SU-DHL-6 (cell line): ENCODE measurements at regions not wholly inside any gene's neighbourhood (a gene's known extent, or its start where the extent isn't known, plus 50 kb on each side); places are given as distances from the start of the nearest gene placed in this dataset.

Experiments used
- EZH2phosphoT487 ChIP-seq: fragments of 200-600 bp; sonication (generic), shearing (Covaris generic); conservative IDR thresholded peaks from 2 replicates; pipeline ENCODE4 v1.6.1; 2018; ENCODE audit warnings: mild to moderate bottlenecking, antibody characterized with exemption, low read length, moderate library complexity, mixed read lengths
- TF ChIP-seq, protein P1 (sequence below): fragments of 200-600 bp; sonication (generic); IDR thresholded peaks from one replicate; pipeline ENCODE4 v1.5.1; 2017; ENCODE audit warnings: antibody characterized with exemption, mild to moderate bottlenecking, low read length, moderate library complexity; ENCODE audit not compliant: insufficient read depth, poor library complexity, severe bottlenecking

DNA sequence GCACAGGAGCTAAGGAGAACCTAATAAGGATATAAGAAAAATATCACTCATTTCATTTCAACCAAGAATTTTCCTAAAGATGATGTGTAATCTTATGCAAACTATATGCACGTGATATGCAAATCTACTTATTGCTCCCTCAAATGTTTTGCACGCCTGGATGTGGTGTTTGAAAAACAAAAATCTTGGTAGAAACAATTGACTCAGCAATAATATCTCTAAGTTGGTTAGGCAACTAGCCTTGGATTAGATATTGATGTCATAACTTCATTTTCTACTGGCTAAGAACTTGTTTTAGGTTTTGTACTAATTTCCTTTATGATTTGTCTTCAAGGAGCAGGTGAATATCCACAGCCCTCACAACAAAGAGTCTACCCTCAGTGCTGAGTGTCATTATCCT lies 164.6 kb downstream of the TM2D1 start:
- TF ChIP-seq, protein P1, sequence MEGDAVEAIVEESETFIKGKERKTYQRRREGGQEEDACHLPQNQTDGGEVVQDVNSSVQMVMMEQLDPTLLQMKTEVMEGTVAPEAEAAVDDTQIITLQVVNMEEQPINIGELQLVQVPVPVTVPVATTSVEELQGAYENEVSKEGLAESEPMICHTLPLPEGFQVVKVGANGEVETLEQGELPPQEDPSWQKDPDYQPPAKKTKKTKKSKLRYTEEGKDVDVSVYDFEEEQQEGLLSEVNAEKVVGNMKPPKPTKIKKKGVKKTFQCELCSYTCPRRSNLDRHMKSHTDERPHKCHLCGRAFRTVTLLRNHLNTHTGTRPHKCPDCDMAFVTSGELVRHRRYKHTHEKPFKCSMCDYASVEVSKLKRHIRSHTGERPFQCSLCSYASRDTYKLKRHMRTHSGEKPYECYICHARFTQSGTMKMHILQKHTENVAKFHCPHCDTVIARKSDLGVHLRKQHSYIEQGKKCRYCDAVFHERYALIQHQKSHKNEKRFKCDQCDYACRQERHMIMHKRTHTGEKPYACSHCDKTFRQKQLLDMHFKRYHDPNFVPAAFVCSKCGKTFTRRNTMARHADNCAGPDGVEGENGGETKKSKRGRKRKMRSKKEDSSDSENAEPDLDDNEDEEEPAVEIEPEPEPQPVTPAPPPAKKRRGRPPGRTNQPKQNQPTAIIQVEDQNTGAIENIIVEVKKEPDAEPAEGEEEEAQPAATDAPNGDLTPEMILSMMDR: no peak
- no peak for TF ChIP-seq EZH2phosphoT487
